DOHH2 (cell line): ENCODE measurements at regions not wholly inside any gene's neighbourhood (a gene's known extent, or its start where the extent isn't known, plus 50 kb on each side); places are given as distances from the start of the nearest gene placed in this dataset.

Source experiments
- H3F3A ChIP-seq: fragments of 200-600 bp; sonication (generic), shearing (Covaris generic); 2 replicates; pipeline ENCODE4 v1.6.0; 2016; ENCODE audit warnings: antibody characterized with exemption, mild to moderate bottlenecking; ENCODE audit not compliant: control insufficient read depth, insufficient read depth
- H3K27ac ChIP-seq: fragments of 200-600 bp; sonication (generic); 2 replicates; pipeline ENCODE4 v1.5.1; 2014; ENCODE audit warnings: low read depth, mild to moderate bottlenecking, low read length, moderate library complexity
- H3K27me3 ChIP-seq: fragments of 200-600 bp; sonication (generic); 2 replicates; pipeline ENCODE4 v1.6.1; 2014; ENCODE audit warnings: mild to moderate bottlenecking, low read length, mixed read lengths; ENCODE audit not compliant: control insufficient read depth
- H3K36me3 ChIP-seq: fragments of 200-600 bp; sonication (generic); 2 replicates; pipeline ENCODE4 v1.6.1; 2014; ENCODE audit warnings: mild to moderate bottlenecking, low read length, moderate library complexity, mixed read lengths; ENCODE audit not compliant: control insufficient read depth
- H3K4me1 ChIP-seq: fragments of 200-600 bp; sonication (generic); 2 replicates; pipeline ENCODE4 v1.6.1; 2014; ENCODE audit warnings: mild to moderate bottlenecking, low read length, mixed read lengths; ENCODE audit not compliant: control insufficient read depth
- H3K4me2 ChIP-seq: fragments of 200-600 bp; sonication (generic); 2 replicates; pipeline ENCODE4 v1.6.0; 2014; ENCODE audit warnings: mild to moderate bottlenecking, low read length, moderate library complexity
- H3K4me3 ChIP-seq: fragments of 200-600 bp; sonication (generic); 2 replicates; pipeline ENCODE4 v1.5.1; 2014; ENCODE audit warnings: mild to moderate bottlenecking, low read length, mixed read lengths
- H3K79me2 ChIP-seq: fragments of 200-600 bp; sonication (generic); 2 replicates; pipeline ENCODE4 v1.6.1; 2014; ENCODE audit warnings: mild to moderate bottlenecking, low read length, mixed read lengths; ENCODE audit not compliant: control insufficient read depth
- H3K9me2 ChIP-seq: fragments of 200-600 bp; sonication (generic); replicated peaks from 2 replicates; pipeline ENCODE4 v1.6.1; 2014; ENCODE audit warnings: mild to moderate bottlenecking, low read length, mixed read lengths; ENCODE audit not compliant: control insufficient read depth
- H3K9me3 ChIP-seq: fragments of 200-600 bp; sonication (generic); 2 replicates; pipeline ENCODE4 v1.6.1; 2014; ENCODE audit warnings: antibody characterized with exemption, low read length, mixed read lengths; ENCODE audit not compliant: control insufficient read depth, insufficient read depth
- H4K20me1 ChIP-seq: fragments of 200-600 bp; sonication (generic); 2 replicates; pipeline ENCODE4 v1.6.0; 2014; ENCODE audit warnings: low read depth, mild to moderate bottlenecking, antibody characterized with exemption, low read length, moderate library complexity; ENCODE audit not compliant: control insufficient read depth, insufficient read depth
- CTCF ChIP-seq: fragments of 200-600 bp; sonication (generic); IDR thresholded peaks from one replicate; pipeline ENCODE4 v1.5.1; 2014; ENCODE audit warnings: antibody characterized with exemption, mild to moderate bottlenecking, low read depth, low read length; ENCODE audit not compliant: poor library complexity, severe bottlenecking
- EZH2phosphoT487 ChIP-seq: fragments of 200-600 bp; sonication (generic); IDR thresholded peaks from 2 replicates; pipeline ENCODE4 v1.6.1; 2017; ENCODE audit warnings: borderline replicate concordance, mild to moderate bottlenecking, antibody characterized with exemption, low read length, moderate library complexity, mixed read lengths

- Histone ChIP-seq H4K20me1 (no peaks in the 10 kb centered on the region), H3F3A (no peaks in the 10 kb centered on the region), H3K9me2 (no peaks in the 10 kb centered on the region), H3K4me3 (no peak overlapping the region), H3K9me3 (no peaks in the 10 kb centered on the region), H3K79me2 (no peaks in the 10 kb centered on the region), H3K4me2 (no peak overlapping the region), H3K4me1 (no peaks in the 10 kb centered on the region), H3K27ac (no peak overlapping the region), H3K36me3 (no peaks in the 10 kb centered on the region), H3K27me3 (0 out of 2 replicates have a peak, but pooled peaks cover 4% of the 10 kb centered on the region)
- no peak for TF ChIP-seq CTCF
- no peak for TF ChIP-seq EZH2phosphoT487
These were observed 60.6 kb upstream of the DIO3 start for GRCh38 chr14:101500681-101501080.

GRCh38 chr14:101501341-101501740 is 60.0 kb upstream of the DIO3 start:
- Histone ChIP-seq H3K4me1 (no peaks in the 10 kb centered on the region), H3K27ac (no peak overlapping the region), H3K4me2 (no peak overlapping the region), H3K9me2 (no peaks in the 10 kb centered on the region), H3K9me3 (no peaks in the 10 kb centered on the region), H4K20me1 (no peaks in the 10 kb centered on the region), H3K27me3 (0 out of 2 replicates have a peak, but pooled peaks cover 4% of the 10 kb centered on the region), H3K4me3 (no peak overlapping the region), H3K79me2 (no peaks in the 10 kb centered on the region), H3F3A (no peaks in the 10 kb centered on the region), H3K36me3 (no peaks in the 10 kb centered on the region)
- no peak for TF ChIP-seq CTCF
- TF ChIP-seq EZH2phosphoT487: no peak

GRCh38 chr14:101501858-101502615 is 59.3 kb upstream of the DIO3 start:
- Histone ChIP-seq H3K79me2 (no peaks in the 10 kb centered on the region), H3K4me2 (no peak overlapping the region), H3K9me3 (no peaks in the 10 kb centered on the region), H3K36me3 (no peaks in the 10 kb centered on the region), H3K27ac (no peak overlapping the region), H3K4me1 (no peaks in the 10 kb centered on the region), H4K20me1 (no peaks in the 10 kb centered on the region), H3K27me3 (0 out of 2 replicates have a peak, but pooled peaks cover 4% of the 10 kb centered on the region), H3K4me3 (no peak overlapping the region), H3K9me2 (no peaks in the 10 kb centered on the region), H3F3A (no peaks in the 10 kb centered on the region)
- no peak for TF ChIP-seq CTCF
- no peak for TF ChIP-seq EZH2phosphoT487
